ENCODE measurements at regions not wholly inside any gene's neighbourhood (a gene's known extent, or its start where the extent isn't known, plus 50 kb on each side); places are given as distances from the start of the nearest gene placed in this dataset.

GRCh38 chr10:28984431-28984830 is 304.4 kb upstream of the LYZL1 start:
- TF ChIP-seq CTCF (IDR thresholded peaks at IDR 0.05; ENCODE audit: low read length) = no peak
- TF ChIP-seq EZH2 (optimal IDR thresholded peaks at IDR 0.05; ENCODE audit: low read depth, low read length) = no peak
- TF ChIP-seq EZH2phosphoT487 (IDR thresholded peaks at IDR 0.05; ENCODE audit: low read length) = no peak
